ES-I3 (cell line): ENCODE measurements at regions not wholly inside any gene's neighbourhood (a gene's known extent, or its start where the extent isn't known, plus 50 kb on each side); places are given as distances from the start of the nearest gene placed in this dataset.

Experiments
- H3K36me3 ChIP-seq: 2 replicates; pipeline ENCODE4 v1.6.1; 2013; ENCODE audit warnings: mild to moderate bottlenecking, low read length, control low read depth, moderate library complexity; ENCODE audit not compliant: insufficient read depth
- H3K4me1 ChIP-seq: 2 replicates; pipeline ENCODE4 v1.6.1; 2013; ENCODE audit warnings: mild to moderate bottlenecking, control low read depth, low read length; ENCODE audit not compliant: insufficient read depth
- H3K9ac ChIP-seq: 2 replicates; pipeline ENCODE4 v1.6.1; 2013; ENCODE audit warnings: low read depth, mild to moderate bottlenecking, low read length, moderate library complexity
- H3K9me3 ChIP-seq: 2 replicates; pipeline ENCODE4 v1.6.1; 2013; ENCODE audit warnings: mild to moderate bottlenecking, low read length, moderate library complexity; ENCODE audit not compliant: control insufficient read depth, insufficient read depth

- Histone ChIP-seq H3K4me1 (peaks cover 20% of the 10 kb centered on the region), H3K9me3 (no peaks in the 10 kb centered on the region), H3K9ac (no peak overlapping the region), H3K36me3 (no peaks in the 10 kb centered on the region)
These were observed 75.1 kb upstream of the ADCY2 start for GRCh38 chr5:7320701-7321301.

GRCh38 chr5:7321724-7322123 is 74.2 kb upstream of the ADCY2 start:
- Histone ChIP-seq H3K36me3 (no peaks in the 10 kb centered on the region), H3K9ac (no peak overlapping the region), H3K9me3 (no peaks in the 10 kb centered on the region), H3K4me1 (peaks cover 20% of the 10 kb centered on the region)

GRCh38 chr5:7324919-7325318 is 71.0 kb upstream of the ADCY2 start:
- Histone ChIP-seq H3K9ac (no peak overlapping the region), H3K9me3 (no peaks in the 10 kb centered on the region), H3K36me3 (no peaks in the 10 kb centered on the region), H3K4me1 (peaks cover 23% of the 10 kb centered on the region)

GRCh38 chr5:7325975-7326913 is 69.7 kb upstream of the ADCY2 start:
- H3K9me3 ChIP-seq, result no peaks in the 10 kb centered on the region
- H3K9ac ChIP-seq, result no peak overlapping the region
- peaks cover 24% of the 10 kb centered on the region for H3K4me1 ChIP-seq
- H3K36me3 ChIP-seq, result no peaks in the 10 kb centered on the region

- no peaks in the 10 kb centered on the region for H3K36me3 ChIP-seq
- H3K9ac ChIP-seq, result no peak overlapping the region
- no peaks in the 10 kb centered on the region for H3K9me3 ChIP-seq
- H3K4me1 ChIP-seq, result peaks cover 23% of the 10 kb centered on the region
These were observed 66.8 kb upstream of the ADCY2 start for GRCh38 chr5:7329141-7329540.

GRCh38 chr5:7329712-7330111 is 66.2 kb upstream of the ADCY2 start:
- Histone ChIP-seq H3K9ac (no peak overlapping the region), H3K9me3 (no peaks in the 10 kb centered on the region; the same call in 1 of the 2 replicates), H3K36me3 (no peaks in the 10 kb centered on the region), H3K4me1 (peaks cover 23% of the 10 kb centered on the region)

- Histone ChIP-seq H3K4me1 (peaks cover 23% of the 10 kb centered on the region), H3K9ac (no peak overlapping the region), H3K9me3 (no peaks in the 10 kb centered on the region; the same call in 1 of the 2 replicates), H3K36me3 (no peaks in the 10 kb centered on the region)
These were observed 65.7 kb upstream of the ADCY2 start for GRCh38 chr5:7330256-7330655.

GRCh38 chr5:7331131-7331530 is 64.8 kb upstream of the ADCY2 start:
- H3K4me1 ChIP-seq, result peaks cover 23% of the 10 kb centered on the region

More at GRCh38 chr5:7331131-7331530, 64.8 kb upstream of the ADCY2 start:
- no peaks in the 10 kb centered on the region; the same call in 1 of the 2 replicates for H3K9me3 ChIP-seq
- no peak overlapping the region for H3K9ac ChIP-seq
- no peaks in the 10 kb centered on the region for H3K36me3 ChIP-seq
